ENCODE measurements at regions not wholly inside any gene's neighbourhood (a gene's known extent, or its start where the extent isn't known, plus 50 kb on each side); places are given as distances from the start of the nearest gene placed in this dataset.

DNA sequence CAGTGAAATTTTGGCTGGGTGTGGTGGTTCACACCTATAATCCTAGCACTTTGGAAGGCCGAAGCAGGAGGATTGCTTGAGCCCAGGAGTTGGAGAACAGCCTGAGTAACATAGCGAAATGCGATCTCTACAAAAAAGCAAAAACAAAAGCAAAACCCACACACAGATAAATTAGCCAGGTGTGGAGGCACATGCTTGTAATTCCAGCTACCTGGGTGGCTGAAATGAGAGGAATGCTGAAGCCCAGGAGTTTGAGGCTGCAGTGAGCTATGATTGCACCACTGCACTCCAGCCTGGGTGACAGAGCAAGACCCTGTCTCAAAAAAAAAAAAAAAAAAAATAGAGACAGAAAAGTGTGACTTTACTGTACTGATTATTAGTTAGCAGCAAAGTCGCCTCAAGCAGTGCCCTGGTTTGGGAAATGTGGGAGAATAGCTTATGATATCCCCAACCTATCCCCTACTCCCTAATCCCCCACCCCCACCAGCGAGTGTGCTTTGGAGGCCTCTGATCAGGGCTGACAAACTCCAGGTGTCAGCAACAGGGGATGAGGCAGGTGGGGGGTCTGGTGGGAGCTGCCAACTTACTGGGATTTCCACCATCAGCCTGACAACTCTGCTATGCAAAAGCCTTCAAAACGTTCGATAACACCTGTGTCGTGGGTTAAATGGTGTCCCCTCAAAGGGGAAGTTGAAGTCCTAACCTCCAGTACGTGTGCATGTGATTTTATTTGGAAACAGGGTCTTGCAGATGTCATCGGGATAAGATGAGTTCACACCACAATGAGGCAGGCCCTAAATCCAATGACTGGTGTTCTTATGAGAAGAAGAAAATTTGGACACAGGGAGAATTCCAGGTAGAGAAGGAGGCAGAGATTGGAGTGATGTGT is 124.7 kb upstream of the SDK1 start:
- H3K14ac ChIP-seq (ENCODE audit: low read length in 2 of 2): no peak overlapping the region
- H3K27ac ChIP-seq (ENCODE audit: low read length, poor library complexity, severe bottlenecking): no peak overlapping the region
- H3K23ac ChIP-seq (ENCODE audit: low read length in 2 of 2): no peak overlapping the region
- H3K4me3 ChIP-seq (ENCODE audit: insufficient read depth in 1 of 2, low read depth in 1 of 2, low read length in 2 of 2): no peak overlapping the region
- WGBS: 93% methylated on average over 7 of the region's 10 CpGs
- no peak overlapping the region for H2AFZ ChIP-seq (ENCODE audit: low read depth, low read length)
- no peak overlapping the region for H3K9ac ChIP-seq (ENCODE audit: low read length)
- H3K4me1 ChIP-seq (ENCODE audit: control insufficient read depth, insufficient read depth, low read depth, low read length): peaks cover 3% of the 10 kb centered on the region
- H2BK15ac ChIP-seq (ENCODE audit: low read depth, poor library complexity, severe bottlenecking): no peak overlapping the region
- H2BK12ac ChIP-seq (ENCODE audit: low read length in 2 of 2): no peak overlapping the region
- peaks cover 0 to 13% of the 10 kb centered on the region in 2 experiments for H3K27me3 ChIP-seq (ENCODE audit: control insufficient read depth in 1 of 2, insufficient read depth in 1 of 2, low read length in 2 of 2)
- DNase-seq: no peak
- no peak overlapping the region for H4K91ac ChIP-seq (ENCODE audit: low read length)
- no peak overlapping the region for H2BK120ac ChIP-seq (ENCODE audit: low read depth, low read length)
- no peaks in the 10 kb centered on the region for H3K36me3 ChIP-seq (ENCODE audit: control insufficient read depth in 1 of 2, insufficient read depth in 2 of 2, low read depth in 1 of 2, low read length in 2 of 2)
- no peak overlapping the region for H3K4me2 ChIP-seq (ENCODE audit: low read length, poor library complexity, severe bottlenecking)
- H3K9me3 ChIP-seq (ENCODE audit: control insufficient read depth, low read length): peaks cover 7% of the 10 kb centered on the region
- no peak overlapping the region for H4K8ac ChIP-seq (ENCODE audit: low read length)
- H3K79me1 ChIP-seq (replicated peaks; ENCODE audit: low read length, poor library complexity, severe bottlenecking): no peaks in the 10 kb centered on the region
- H2BK5ac ChIP-seq (ENCODE audit: low read depth, low read length, poor library complexity, severe bottlenecking): no peak overlapping the region
- H3K18ac ChIP-seq (ENCODE audit: low read depth in 1 of 2, low read length in 2 of 2): no peak overlapping the region
- H3K4ac ChIP-seq (ENCODE audit: low read depth in 1 of 2, low read length in 2 of 2): no peak overlapping the region
- H2AK5ac ChIP-seq (ENCODE audit: low read length, severe bottlenecking): no peak overlapping the region

DNA sequence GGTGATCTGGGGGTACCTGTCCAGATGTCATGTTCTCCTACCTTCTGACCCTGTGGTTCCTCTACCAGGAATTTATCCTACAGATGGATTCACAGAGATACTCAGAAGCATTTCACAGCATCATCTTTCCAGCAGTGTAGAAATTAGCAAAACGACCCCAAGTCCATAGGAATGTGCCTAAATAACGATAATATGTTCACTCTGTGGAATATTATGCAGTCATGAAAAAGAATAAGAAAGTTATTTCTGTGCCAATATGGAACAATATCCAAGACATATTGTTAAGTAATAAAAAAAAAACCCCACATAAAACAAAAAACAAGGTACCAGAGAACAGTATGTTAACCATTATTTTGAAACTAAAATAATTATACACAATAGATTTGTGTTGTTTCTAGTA is 123.8 kb upstream of the SDK1 start:
- Histone ChIP-seq H2AFZ (ENCODE audit: low read depth, low read length) (no peak overlapping the region), H4K8ac (ENCODE audit: low read length) (no peak overlapping the region), H3K4me2 (ENCODE audit: low read length, poor library complexity, severe bottlenecking) (no peak overlapping the region), H3K23ac (ENCODE audit: low read length in 2 of 2) (no peak overlapping the region), H3K36me3 (ENCODE audit: control insufficient read depth in 1 of 2, insufficient read depth in 2 of 2, low read depth in 1 of 2, low read length in 2 of 2) (no peaks in the 10 kb centered on the region), H3K79me1 (replicated peaks; ENCODE audit: low read length, poor library complexity, severe bottlenecking) (no peaks in the 10 kb centered on the region), H2AK5ac (ENCODE audit: low read length, severe bottlenecking) (no peak overlapping the region), H3K27ac (ENCODE audit: low read length, poor library complexity, severe bottlenecking) (no peak overlapping the region), H3K9ac (ENCODE audit: low read length) (no peak overlapping the region), H3K18ac (ENCODE audit: low read depth in 1 of 2, low read length in 2 of 2) (no peak overlapping the region), H2BK120ac (ENCODE audit: low read depth, low read length) (no peak overlapping the region), H3K14ac (ENCODE audit: low read length in 2 of 2) (no peak overlapping the region), H4K91ac (ENCODE audit: low read length) (no peak overlapping the region), H3K4me1 (ENCODE audit: control insufficient read depth, insufficient read depth, low read depth, low read length) (no peaks in the 10 kb centered on the region), H3K27me3 (ENCODE audit: control insufficient read depth in 1 of 2, insufficient read depth in 1 of 2, low read length in 2 of 2) (peaks cover 0 to 19% of the 10 kb centered on the region in 2 experiments), H2BK12ac (ENCODE audit: low read length in 2 of 2) (no peak overlapping the region), H2BK5ac (ENCODE audit: low read depth, low read length, poor library complexity, severe bottlenecking) (no peak overlapping the region), H3K9me3 (ENCODE audit: control insufficient read depth, low read length) (peaks cover 2% of the 10 kb centered on the region), H2BK15ac (ENCODE audit: low read depth, poor library complexity, severe bottlenecking) (no peak overlapping the region), H3K4me3 (ENCODE audit: insufficient read depth in 1 of 2, low read depth in 1 of 2, low read length in 2 of 2) (no peak overlapping the region), H3K4ac (ENCODE audit: low read depth in 1 of 2, low read length in 2 of 2) (no peak overlapping the region)
- no CpG with 5 or more reads among the region's 2 CpGs for WGBS
- DNase-seq: no peak

- Histone ChIP-seq H3K4me1 (ENCODE audit: control insufficient read depth, insufficient read depth, low read depth, low read length) (no peaks in the 10 kb centered on the region), H3K4me3 (ENCODE audit: insufficient read depth in 1 of 2, low read depth in 1 of 2, low read length in 2 of 2) (no peak overlapping the region), H3K9me3 (ENCODE audit: control insufficient read depth, low read length) (peaks cover 12% of the 10 kb centered on the region), H3K27ac (ENCODE audit: low read length, poor library complexity, severe bottlenecking) (no peak overlapping the region), H3K4me2 (ENCODE audit: low read length, poor library complexity, severe bottlenecking) (no peak overlapping the region), H2BK15ac (ENCODE audit: low read depth, poor library complexity, severe bottlenecking) (no peak overlapping the region), H2BK5ac (ENCODE audit: low read depth, low read length, poor library complexity, severe bottlenecking) (no peak overlapping the region), H2BK120ac (ENCODE audit: low read depth, low read length) (no peak overlapping the region), H2AK5ac (ENCODE audit: low read length, severe bottlenecking) (no peak overlapping the region), H3K23ac (ENCODE audit: low read length in 2 of 2) (no peak overlapping the region), H2BK12ac (ENCODE audit: low read length in 2 of 2) (no peak overlapping the region), H3K36me3 (ENCODE audit: control insufficient read depth in 1 of 2, insufficient read depth in 2 of 2, low read depth in 1 of 2, low read length in 2 of 2) (no peaks in the 10 kb centered on the region), H3K27me3 (ENCODE audit: control insufficient read depth in 1 of 2, insufficient read depth in 1 of 2, low read length in 2 of 2) (peaks cover 0 to 19% of the 10 kb centered on the region in 2 experiments), H4K91ac (ENCODE audit: low read length) (no peak overlapping the region), H3K18ac (ENCODE audit: low read depth in 1 of 2, low read length in 2 of 2) (no peak overlapping the region), H2AFZ (ENCODE audit: low read depth, low read length) (no peak overlapping the region), H4K8ac (ENCODE audit: low read length) (no peak overlapping the region), H3K9ac (ENCODE audit: low read length) (no peak overlapping the region), H3K79me1 (replicated peaks; ENCODE audit: low read length, poor library complexity, severe bottlenecking) (no peaks in the 10 kb centered on the region), H3K14ac (ENCODE audit: low read length in 2 of 2) (no peak overlapping the region), H3K4ac (ENCODE audit: low read depth in 1 of 2, low read length in 2 of 2) (no peak overlapping the region)
- DNase-seq: no peak
- WGBS: 84% methylated on average over 8 of the region's 8 CpGs
Observed at GRCh38 chr7:3179456-3179855, 121.6 kb upstream of the SDK1 start.

DNA sequence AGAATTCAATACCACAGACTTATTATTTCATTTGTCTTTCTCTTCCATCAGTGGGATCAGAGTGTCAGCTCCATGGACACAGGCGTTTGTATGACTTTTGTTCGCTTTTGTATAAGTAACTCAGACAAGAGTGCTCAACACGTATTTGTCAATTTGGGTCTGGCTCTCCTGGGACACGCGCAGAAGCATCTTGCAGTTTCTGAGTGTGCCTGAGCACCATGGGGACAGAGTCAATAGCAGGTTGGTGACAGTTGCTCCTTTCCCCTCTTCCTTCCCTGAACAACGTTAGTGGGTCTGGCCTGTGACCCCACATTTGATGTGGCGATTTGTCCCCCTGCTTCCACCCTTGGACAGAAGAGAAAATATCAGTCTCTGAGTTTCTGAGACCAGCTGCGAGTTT is 120.4 kb upstream of the SDK1 start:
- Histone ChIP-seq H4K8ac (ENCODE audit: low read length) (no peak overlapping the region), H3K4me2 (ENCODE audit: low read length, poor library complexity, severe bottlenecking) (no peak overlapping the region), H3K14ac (ENCODE audit: low read length in 2 of 2) (no peak overlapping the region), H3K18ac (ENCODE audit: low read depth in 1 of 2, low read length in 2 of 2) (no peak overlapping the region), H3K36me3 (ENCODE audit: control insufficient read depth in 1 of 2, insufficient read depth in 2 of 2, low read depth in 1 of 2, low read length in 2 of 2) (no peaks in the 10 kb centered on the region), H3K23ac (ENCODE audit: low read length in 2 of 2) (no peak overlapping the region), H3K4ac (ENCODE audit: low read depth in 1 of 2, low read length in 2 of 2) (no peak overlapping the region), H3K4me1 (ENCODE audit: control insufficient read depth, insufficient read depth, low read depth, low read length) (no peaks in the 10 kb centered on the region), H3K4me3 (ENCODE audit: insufficient read depth in 1 of 2, low read depth in 1 of 2, low read length in 2 of 2) (no peak overlapping the region), H2AK5ac (ENCODE audit: low read length, severe bottlenecking) (no peak overlapping the region), H3K9ac (ENCODE audit: low read length) (no peak overlapping the region), H2BK15ac (ENCODE audit: low read depth, poor library complexity, severe bottlenecking) (no peak overlapping the region), H4K91ac (ENCODE audit: low read length) (no peak overlapping the region), H2BK120ac (ENCODE audit: low read depth, low read length) (no peak overlapping the region), H2BK5ac (ENCODE audit: low read depth, low read length, poor library complexity, severe bottlenecking) (no peak overlapping the region), H3K79me1 (replicated peaks; ENCODE audit: low read length, poor library complexity, severe bottlenecking) (no peaks in the 10 kb centered on the region), H3K9me3 (ENCODE audit: control insufficient read depth, low read length) (peaks cover 12% of the 10 kb centered on the region), H2AFZ (ENCODE audit: low read depth, low read length) (no peak overlapping the region), H2BK12ac (ENCODE audit: low read length in 2 of 2) (no peak overlapping the region), H3K27ac (ENCODE audit: low read length, poor library complexity, severe bottlenecking) (no peak overlapping the region), H3K27me3 (ENCODE audit: control insufficient read depth in 1 of 2, insufficient read depth in 1 of 2, low read length in 2 of 2) (peaks cover 0 to 17% of the 10 kb centered on the region in 2 experiments)
- no peak for DNase-seq
- 81% methylated on average over 8 of the region's 8 CpGs for WGBS
